HL-60 (cell line): ENCODE measurements at regions not wholly inside any gene's neighbourhood (a gene's known extent, or its start where the extent isn't known, plus 50 kb on each side); places are given as distances from the start of the nearest gene placed in this dataset.

ENCODE experiments used
- DNase-seq, 2 experiments: peaks; one replicate each; pipeline ENCODE4 v3.0.0-alpha.2; 2010 to 2020; ENCODE audit warnings: low read depth in 1 of 2, low spot score in 1 of 2
- H3K27ac ChIP-seq: fragments of 250-450 bp; sonication (Bioruptor Pico); replicated peaks from 2 replicates; pipeline ENCODE4 v1.5.1; 2020; ENCODE audit warnings: mild to moderate bottlenecking, moderate library complexity
- H3K27me3 ChIP-seq: fragments of 250-450 bp; sonication (Bioruptor Pico); 2 replicates; pipeline ENCODE4 v1.5.1; 2021; ENCODE audit warnings: mild to moderate bottlenecking, moderate library complexity; ENCODE audit not compliant: insufficient read depth, poor library complexity, severe bottlenecking
- H3K4me3 ChIP-seq: replicated peaks from 2 replicates; pipeline ENCODE4 v1.5.1; 2011; ENCODE audit warnings: mild to moderate bottlenecking, control low read depth, low read length; ENCODE audit not compliant: insufficient read depth
- CTCF ChIP-seq: IDR thresholded peaks from one replicate; pipeline ENCODE4 v1.5.1; 2011; ENCODE audit warnings: low read length, control low read depth, inconsistent platforms; ENCODE audit not compliant: insufficient read depth
- GABPA ChIP-seq: IDR thresholded peaks from 2 replicates; pipeline ENCODE4 v1.6.1; 2012; ENCODE audit warnings: low read depth
- POLR2AphosphoS5 ChIP-seq: IDR thresholded peaks from 2 replicates; pipeline ENCODE4 v1.6.1; 2012; ENCODE audit warnings: low read depth
- REST ChIP-seq: IDR thresholded peaks from 2 replicates; pipeline ENCODE4 v1.6.1; 2012; ENCODE audit warnings: low read depth; ENCODE audit not compliant: insufficient replicate concordance
- SPI1 ChIP-seq: IDR thresholded peaks from 2 replicates; pipeline ENCODE4 v1.6.1; 2012; ENCODE audit warnings: low read depth, mild to moderate bottlenecking, borderline replicate concordance

- DNase-seq, result no peak
- H3K27ac ChIP-seq, result no peak overlapping the region
Measured at GRCh38 chr21:25513810-25514209, 93.5 kb downstream of the MRPL39 start.

GRCh38 chr21:25512095-25513081, 94.9 kb downstream of the MRPL39 start:
- Histone ChIP-seq H3K27ac (no peak overlapping the region), H3K27me3 (no peaks in the 10 kb centered on the region), H3K4me3 (no peak overlapping the region)
- TF ChIP-seq POLR2AphosphoS5 (no peak), SPI1 (no peak), CTCF (no peak), GABPA (no peak), REST (no peak)
- no peak for DNase-seq

More at GRCh38 chr21:25513810-25514209, 93.5 kb downstream of the MRPL39 start:
- H3K4me3 ChIP-seq, result no peak overlapping the region
- TF ChIP-seq GABPA (no peak), SPI1 (no peak)
- H3K27me3 ChIP-seq, result no peaks in the 10 kb centered on the region

- no peak for DNase-seq
- Histone ChIP-seq H3K27me3 (no peaks in the 10 kb centered on the region), H3K27ac (no peak overlapping the region), H3K4me3 (no peak overlapping the region)
- TF ChIP-seq SPI1 (no peak), CTCF (no peak), GABPA (no peak), REST (no peak), POLR2AphosphoS5 (no peak)
Measured at GRCh38 chr21:25509862-25510261, 97.4 kb downstream of the MRPL39 start.

- Histone ChIP-seq H3K27ac (no peak overlapping the region), H3K4me3 (no peak overlapping the region), H3K27me3 (no peaks in the 10 kb centered on the region)
- DNase-seq, result no peak
- TF ChIP-seq POLR2AphosphoS5 (no peak), CTCF (no peak), REST (no peak), GABPA (no peak), SPI1 (no peak)
Measured at GRCh38 chr21:25508364-25508763, 98.9 kb downstream of the MRPL39 start.
